Liver (tissue), 6 donors: ENCODE measurements at regions not wholly inside any gene's neighbourhood (a gene's known extent, or its start where the extent isn't known, plus 50 kb on each side); places are given as distances from the start of the nearest gene placed in this dataset.
"Not testable (repeated sequence)": the region's sequence is repeated elsewhere in the genome, so short reads cannot be mapped to it uniquely, and the experiment has no call there.

Experiments
- DNase-seq: peaks from one replicate; pipeline ENCODE4 v3.0.0-alpha.2; 2017; ENCODE audit warnings: low spot score
- H3K27ac ChIP-seq, 2 donors: one replicate each; pipeline ENCODE4 v1.7.0; 2013; ENCODE audit warnings: inconsistent platforms in 2 of 2, low read length in 2 of 2, control low read depth in 1 of 2, low read depth in 1 of 2, mild to moderate bottlenecking in 1 of 2
- H3K27me3 ChIP-seq, 4 donors: one replicate each; pipeline versions ENCODE4 v1.6.1 to v1.7.0; 2013; ENCODE audit warnings: low read length in 3 of 4, inconsistent platforms in 1 of 4, mild to moderate bottlenecking in 1 of 4, moderate library complexity in 1 of 4; ENCODE audit not compliant: control insufficient read depth in 4 of 4, insufficient read depth in 4 of 4
- H3K36me3 ChIP-seq, 4 donors: one replicate each; pipeline versions ENCODE4 v1.6.1 to v1.7.0; 2013; ENCODE audit warnings: low read length in 3 of 4, mild to moderate bottlenecking in 3 of 4, low read depth in 1 of 4, moderate library complexity in 1 of 4; ENCODE audit not compliant: control insufficient read depth in 4 of 4, insufficient read depth in 3 of 4
- H3K4me1 ChIP-seq, 4 donors: one replicate each; pipeline versions ENCODE4 v1.6.1 to v1.7.0; 2013; ENCODE audit warnings: low read length in 3 of 4, mild to moderate bottlenecking in 3 of 4, moderate library complexity in 1 of 4; ENCODE audit not compliant: control insufficient read depth in 4 of 4, insufficient read depth in 4 of 4
- H3K4me3 ChIP-seq, 3 donors: one replicate each; pipeline versions ENCODE4 v1.6.1 to v1.7.0; 2013; ENCODE audit warnings: low read length in 3 of 3, control low read depth in 1 of 3, low read depth in 1 of 3, mild to moderate bottlenecking in 1 of 3
- H3K9ac ChIP-seq, 2 donors: one replicate each; pipeline ENCODE4 v1.7.0; 2013; ENCODE audit warnings: low read length in 2 of 2, mild to moderate bottlenecking in 2 of 2, moderate library complexity in 2 of 2, control low read depth in 1 of 2, low read depth in 1 of 2
- H3K9me3 ChIP-seq, 4 donors: one replicate each; pipeline versions ENCODE4 v1.6.1 to v1.7.0; 2013; ENCODE audit warnings: low read length in 3 of 4; ENCODE audit not compliant: control insufficient read depth in 4 of 4
- WGBS: extraction: QIAGEN DNeasy Blood & Tissue Kit; methylation state at CpG from one replicate; pipeline ENCODE4 v1.1.7; 2013; 5-methylcytosine and 5-hydroxymethylcytosine counted together
- donor health status: healthy.
- donor health status: healthy.
- donor health status: healthy.

DNA sequence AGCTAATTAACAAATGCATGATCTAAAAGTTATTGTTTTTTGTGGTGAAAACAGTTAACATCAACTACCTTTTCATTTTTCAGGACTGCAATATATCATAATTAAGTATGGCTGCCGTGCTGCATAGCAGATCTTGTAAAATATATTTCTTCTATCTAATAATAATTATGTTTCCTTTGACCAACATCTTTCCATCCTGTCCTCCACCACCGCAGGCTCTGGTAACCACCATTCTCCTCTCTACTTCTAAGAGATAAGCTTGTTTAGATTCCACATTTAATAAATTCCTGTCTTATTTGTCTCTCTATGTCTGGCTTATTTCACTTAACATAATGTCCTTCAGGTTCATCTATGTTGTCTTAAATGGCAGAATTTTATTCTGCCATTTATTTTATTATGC lies 162.3 kb upstream of the TPTE start:
- H3K4me1 ChIP-seq, H3K4me3 ChIP-seq, H3K36me3 ChIP-seq, H3K27ac ChIP-seq, H3K27me3 ChIP-seq, H3K9ac ChIP-seq, DNase-seq: not testable (repeated sequence)
- H3K9me3 ChIP-seq: peaks cover 0 to 11% (median 1%) of the 10 kb centered on the region in 4 donors
- 65% methylated on average over 2 of the region's 2 CpGs for WGBS

DNA sequence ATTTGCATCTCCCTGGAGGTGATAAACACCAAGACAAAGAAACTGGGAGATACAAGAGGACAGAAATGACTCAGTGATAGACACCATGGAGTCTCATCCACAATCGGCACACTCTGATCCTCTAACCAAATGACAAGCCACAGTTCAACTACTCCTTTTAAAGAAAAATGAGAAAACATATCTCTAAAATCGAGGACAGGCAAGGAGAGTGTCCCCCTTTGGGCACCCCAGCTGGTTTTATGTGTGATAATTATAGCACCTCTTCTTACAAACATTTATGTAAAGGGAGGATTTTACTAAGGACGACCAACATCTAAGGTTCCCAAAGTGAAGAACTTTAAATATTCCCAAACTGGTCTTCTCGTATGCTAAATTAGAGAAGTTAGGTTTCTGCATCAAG lies 161.5 kb upstream of the TPTE start:
- H3K27ac ChIP-seq, H3K9ac ChIP-seq, DNase-seq, H3K9me3 ChIP-seq, H3K36me3 ChIP-seq, H3K4me3 ChIP-seq, H3K4me1 ChIP-seq, H3K27me3 ChIP-seq: not testable (repeated sequence)
- WGBS: 44% methylated on average over 4 of the region's 4 CpGs

DNA sequence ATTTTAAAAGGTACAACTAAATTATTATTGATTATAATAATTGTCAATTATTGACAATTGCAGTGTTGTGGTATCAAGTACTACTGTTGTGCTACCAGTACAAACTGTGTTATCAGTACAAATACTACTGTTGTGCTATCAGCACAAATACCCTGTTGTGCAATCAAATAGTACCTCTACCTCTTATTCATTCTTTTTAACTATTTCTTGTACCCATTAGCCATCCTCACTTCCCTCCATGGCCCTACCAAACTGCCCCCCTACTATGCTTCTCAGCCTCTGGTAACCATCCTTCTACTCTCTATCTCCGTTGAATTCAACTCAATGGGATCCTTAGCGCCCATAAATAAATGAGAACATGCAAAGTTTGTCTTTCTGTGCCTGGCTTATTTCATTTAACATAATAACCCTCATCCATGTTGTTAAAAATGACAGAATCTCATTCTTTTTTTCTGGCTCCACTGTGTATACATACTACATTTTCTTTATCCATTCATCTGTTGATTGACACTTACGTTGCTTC lies 160.1 kb upstream of the TPTE start:
- not testable (repeated sequence) for H3K9ac ChIP-seq, DNase-seq, H3K4me3 ChIP-seq, H3K9me3 ChIP-seq, H3K27me3 ChIP-seq, H3K27ac ChIP-seq, H3K4me1 ChIP-seq, H3K36me3 ChIP-seq
- WGBS: 29% methylated on average over 2 of the region's 3 CpGs

DNA sequence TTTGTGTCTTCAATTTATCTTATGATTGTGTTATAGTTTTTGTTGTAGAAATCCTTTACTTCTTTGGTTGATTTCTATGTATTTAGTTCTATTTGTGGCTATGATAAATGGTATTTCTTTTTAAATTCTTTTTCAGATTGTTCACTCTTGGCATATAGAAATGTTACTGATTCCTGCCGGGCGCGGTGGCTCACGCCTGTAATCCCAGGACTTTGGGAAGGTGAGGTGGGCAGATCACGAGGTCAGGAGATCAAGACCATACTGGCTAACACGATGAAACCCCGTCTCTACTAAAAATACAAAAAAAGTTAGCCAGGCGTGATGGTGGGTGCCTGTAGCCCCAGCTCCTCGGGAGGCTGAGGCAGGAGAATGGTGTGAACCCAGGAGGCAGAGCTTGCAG lies 158.6 kb upstream of the TPTE start:
- not testable (repeated sequence) for H3K9ac ChIP-seq, H3K27me3 ChIP-seq, DNase-seq, H3K9me3 ChIP-seq, H3K4me3 ChIP-seq, H3K27ac ChIP-seq, H3K36me3 ChIP-seq, H3K4me1 ChIP-seq
- 51% methylated on average over 9 of the region's 9 CpGs for WGBS

DNA sequence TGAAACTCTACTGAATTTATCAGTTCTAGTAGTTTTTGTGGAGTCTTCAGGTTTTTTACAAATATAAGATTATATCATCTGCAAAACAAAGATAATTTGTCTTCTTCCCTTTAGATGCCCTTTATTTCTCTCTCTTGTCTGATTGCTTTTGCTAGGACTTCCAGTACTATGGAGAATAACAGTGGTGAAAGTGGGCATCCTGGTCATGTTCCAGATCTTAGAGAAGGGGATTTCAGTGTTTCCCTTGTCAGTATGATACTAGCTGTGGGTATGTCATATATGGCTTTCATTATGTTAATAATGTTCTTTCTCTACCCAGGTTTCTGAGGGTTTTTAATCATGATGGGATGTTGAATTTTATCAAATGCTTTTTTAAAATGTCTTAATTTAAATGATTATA lies 158.1 kb upstream of the TPTE start:
- H3K4me1 ChIP-seq, H3K4me3 ChIP-seq, H3K36me3 ChIP-seq, H3K9ac ChIP-seq, DNase-seq, H3K9me3 ChIP-seq, H3K27me3 ChIP-seq, H3K27ac ChIP-seq: not testable (repeated sequence)

DNA sequence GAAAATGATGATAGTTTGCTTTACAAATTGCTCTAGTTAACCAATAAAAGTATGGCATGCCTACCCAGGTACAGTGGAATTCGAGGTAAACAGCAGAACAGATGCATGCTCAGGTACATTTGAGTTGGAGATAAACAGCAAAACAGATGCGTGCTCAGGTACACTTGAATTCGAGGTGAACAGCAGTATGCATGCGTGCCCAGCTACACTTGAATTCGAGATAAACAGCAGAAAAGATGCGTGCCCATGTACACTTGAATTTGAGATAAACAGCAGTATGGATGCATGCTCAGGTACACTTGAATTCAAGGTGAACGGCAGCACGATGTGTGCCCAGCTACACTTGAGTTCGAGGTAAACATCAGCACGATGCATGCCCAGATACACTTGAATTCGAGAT lies 155.2 kb upstream of the TPTE start:
- 38% methylated on average over 5 of the region's 11 CpGs for whole genome bisulfite sequencing
- DNase-seq, H3K36me3 ChIP-seq, H3K9ac ChIP-seq, H3K27ac ChIP-seq, H3K27me3 ChIP-seq, H3K4me3 ChIP-seq, H3K9me3 ChIP-seq, H3K4me1 ChIP-seq: not testable (repeated sequence)

DNA sequence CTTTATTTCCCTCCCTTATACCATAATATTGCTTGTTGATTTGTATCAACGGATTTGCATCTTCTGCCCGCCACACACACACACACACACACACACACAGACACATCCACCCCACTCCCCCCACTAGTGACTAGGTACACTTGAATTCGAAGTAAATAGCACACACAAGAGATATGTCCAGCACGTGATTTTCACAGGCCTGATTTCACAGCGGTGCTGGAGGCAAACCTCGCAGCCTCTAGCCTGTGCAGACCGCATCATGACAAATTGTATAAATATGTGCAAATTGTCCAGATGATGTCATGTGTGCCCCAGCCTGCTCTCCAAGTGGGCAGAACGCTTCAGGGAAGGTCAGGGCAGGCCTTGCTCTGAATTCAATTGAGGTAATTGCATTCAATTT lies 153.8 kb upstream of the TPTE start:
- not testable (repeated sequence) for H3K9me3 ChIP-seq, DNase-seq, H3K36me3 ChIP-seq, H3K27ac ChIP-seq, H3K27me3 ChIP-seq, H3K9ac ChIP-seq, H3K4me3 ChIP-seq, H3K4me1 ChIP-seq
- 56% methylated on average over 7 of the region's 8 CpGs for WGBS

DNA sequence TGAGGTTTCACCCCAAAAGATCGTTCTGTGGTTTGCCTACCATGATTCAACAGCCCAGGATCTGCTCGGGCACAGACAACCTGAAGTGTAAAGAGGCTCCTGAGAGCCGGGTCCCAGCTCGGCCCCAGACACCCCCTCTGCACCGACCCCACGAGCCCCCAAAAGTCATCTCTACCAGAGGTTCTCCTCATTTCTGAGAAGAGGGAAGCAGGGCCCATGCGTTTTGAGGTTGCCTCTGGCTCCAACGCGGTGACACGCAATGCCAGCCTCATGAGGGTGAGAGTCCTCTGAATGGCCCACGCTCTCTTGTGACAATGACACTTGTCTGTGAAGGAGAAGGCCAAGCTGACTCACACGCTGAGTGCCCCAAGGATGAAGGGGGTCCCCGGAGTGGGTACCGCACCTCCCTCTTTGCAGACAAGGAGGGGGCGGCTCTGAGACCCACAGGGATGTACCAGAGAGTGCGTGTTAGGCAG lies 153.0 kb upstream of the TPTE start:
- DNase-seq, H3K27ac ChIP-seq, H3K9me3 ChIP-seq, H3K27me3 ChIP-seq, H3K4me3 ChIP-seq, H3K36me3 ChIP-seq, H3K9ac ChIP-seq, H3K4me1 ChIP-seq: not testable (repeated sequence)
- WGBS: 64% methylated on average over 15 of the region's 16 CpGs

DNA sequence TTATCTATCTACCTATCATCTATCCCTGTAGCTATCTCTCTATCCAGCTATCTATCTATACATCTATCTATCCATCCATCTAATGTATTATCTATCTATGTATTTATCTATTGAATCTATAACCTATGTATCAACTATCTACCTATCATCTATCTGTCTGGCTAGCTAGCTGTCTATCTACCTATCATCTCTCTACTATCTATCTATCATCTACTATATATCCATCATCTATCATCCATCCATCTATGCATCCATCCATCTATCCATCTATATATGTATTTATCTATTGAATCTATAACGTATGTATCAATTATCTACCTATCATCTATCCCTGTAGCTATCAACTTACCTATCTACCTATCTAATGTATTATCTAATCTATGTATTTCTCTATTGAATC lies 152.1 kb upstream of the TPTE start:
- H3K36me3 ChIP-seq, H3K4me1 ChIP-seq, H3K27ac ChIP-seq, H3K4me3 ChIP-seq, DNase-seq, H3K9ac ChIP-seq, H3K27me3 ChIP-seq, H3K9me3 ChIP-seq: not testable (repeated sequence)
- no CpG with 5 or more reads among the region's 1 CpG for WGBS
